ENCODE measurements at regions not wholly inside any gene's neighbourhood (a gene's known extent, or its start where the extent isn't known, plus 50 kb on each side); places are given as distances from the start of the nearest gene placed in this dataset.

DNA sequence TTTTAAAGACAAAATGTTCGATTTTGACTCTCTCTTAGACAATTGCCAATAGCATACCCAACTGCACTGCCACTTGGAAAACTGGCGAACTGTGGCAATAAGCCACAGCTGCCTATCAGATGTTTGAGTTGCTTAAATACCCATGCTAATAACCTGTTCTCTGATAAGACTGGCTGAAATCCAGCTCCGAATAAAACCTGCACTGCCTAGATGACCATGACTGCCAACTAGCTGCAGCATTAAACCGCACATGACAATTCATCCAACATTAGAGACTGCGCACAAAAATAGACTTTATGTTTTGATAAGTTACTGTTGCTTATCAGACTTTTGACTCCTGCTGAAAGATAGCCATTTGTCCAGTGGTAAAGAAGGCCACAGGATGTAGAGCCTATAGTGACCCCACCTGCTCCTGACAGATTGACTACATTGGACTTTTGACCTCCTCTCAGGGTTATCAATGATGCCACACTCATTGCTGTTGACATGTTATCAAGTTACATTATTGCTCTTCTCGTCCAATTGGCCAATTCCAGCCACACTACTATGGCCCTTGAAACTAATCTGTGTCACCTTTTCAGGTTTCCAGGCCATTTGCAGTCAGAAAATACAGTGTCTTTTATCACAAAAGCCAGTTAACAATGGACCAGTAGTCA lies 299.0 kb downstream of the HGF start:
- TF ChIP-seq SMAD1 (CRISPR knock-in tag; IDR thresholded peaks at IDR 0.05; ENCODE audit: borderline replicate concordance, low read depth) (no peak), HDAC2 (CRISPR knock-in tag; IDR thresholded peaks at IDR 0.05) (no peak), EZH2 (conservative IDR thresholded peaks at IDR 0.05; ENCODE audit: low read depth, low read length) (no peak)

Measured in HepG2 (cell line).